Activated naive CD4-positive, alpha-beta T cell treated with anti-CD3 and anti-CD28 coated beads, Interleukin-2, amount 10 ng/mL, durations not matched to agents 7 days and 5 days (primary cell): ENCODE measurements at regions not wholly inside any gene's neighbourhood (a gene's known extent, or its start where the extent isn't known, plus 50 kb on each side); places are given as distances from the start of the nearest gene placed in this dataset.

ENCODE experiments used
- CTCF ChIA-PET: fragments of 350-600 bp; sonication (Branson Sonifier 250); formaldehyde crosslinking; loops from one replicate; lab custom pipeline; 2021; ENCODE audit warnings: antibody characterized with exemption; lab: Charles Lee
- DNase-seq: peaks from one replicate; pipeline ENCODE4 v3.0.0-alpha.2; 2020
- H3K27ac Mint-ChIP-seq: one replicate; pipeline ENCODE4 v1.8.0; 2021; ENCODE audit warnings: mild to moderate bottlenecking, moderate library complexity, mixed read lengths
- H3K27me3 Mint-ChIP-seq: one replicate; pipeline ENCODE4 v1.8.0; 2021; ENCODE audit warnings: mild to moderate bottlenecking, mixed read lengths
- H3K36me3 Mint-ChIP-seq: one replicate; pipeline ENCODE4 v1.8.0; 2021; ENCODE audit warnings: mixed read lengths
- H3K4me1 Mint-ChIP-seq: one replicate; pipeline ENCODE4 v1.8.0; 2021; ENCODE audit warnings: mixed read lengths
- H3K4me3 Mint-ChIP-seq: one replicate; pipeline ENCODE4 v1.8.0; 2021; ENCODE audit warnings: mild to moderate bottlenecking, moderate library complexity, mixed read lengths
- H3K9me3 Mint-ChIP-seq: one replicate; pipeline ENCODE4 v1.8.0; 2021; ENCODE audit warnings: mixed read lengths

- no peak overlapping the region for H3K4me3 Mint-ChIP-seq
- no peak overlapping the region for H3K27ac Mint-ChIP-seq
- DNase-seq, result no peak
- CTCF ChIA-PET, result no interaction called here
- no peaks in the 10 kb centered on the region for H3K27me3 Mint-ChIP-seq
- H3K9me3 Mint-ChIP-seq, result peaks cover 10% of the 10 kb centered on the region
- H3K4me1 Mint-ChIP-seq, result no peaks in the 10 kb centered on the region
- no peaks in the 10 kb centered on the region for H3K36me3 Mint-ChIP-seq
Observed at GRCh38 chr4:187332141-187332540, 608.5 kb upstream of the FAT1 start.

GRCh38 chr4:187333151-187333550, 609.5 kb upstream of the FAT1 start:
- Mint-ChIP-seq H3K27me3 (no peaks in the 10 kb centered on the region), H3K4me1 (no peaks in the 10 kb centered on the region), H3K27ac (no peak overlapping the region), H3K9me3 (peaks cover 10% of the 10 kb centered on the region), H3K36me3 (no peaks in the 10 kb centered on the region), H3K4me3 (no peak overlapping the region)
- CTCF ChIA-PET, result no interaction called here
- no peak for DNase-seq

DNA sequence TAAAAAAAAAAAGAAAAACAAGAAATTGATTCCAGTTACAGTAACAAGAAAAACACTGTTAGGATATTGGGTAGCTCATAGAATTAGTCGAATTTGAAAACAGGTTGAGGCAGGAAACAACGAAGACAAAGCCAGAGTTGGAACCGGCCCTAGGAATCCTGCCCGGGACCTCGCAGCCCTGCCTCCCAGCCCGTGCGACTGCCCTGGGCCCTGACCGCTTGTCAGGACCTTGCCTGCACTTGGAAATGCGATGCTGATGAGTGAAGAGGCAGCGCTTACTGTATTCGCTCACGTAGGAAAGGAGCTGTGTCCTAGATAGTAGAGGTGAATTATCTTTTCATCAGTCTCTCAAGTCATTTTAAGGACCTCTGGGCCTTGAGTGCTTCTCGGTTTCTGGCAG, 611.7 kb upstream of the FAT1 start:
- Mint-ChIP-seq H3K4me3 (no peak overlapping the region), H3K36me3 (no peaks in the 10 kb centered on the region), H3K9me3 (peaks cover 11% of the 10 kb centered on the region), H3K27ac (no peak overlapping the region), H3K4me1 (no peaks in the 10 kb centered on the region), H3K27me3 (no peaks in the 10 kb centered on the region)
- CTCF ChIA-PET, result no interaction called here
- no peak for DNase-seq

GRCh38 chr4:187354740-187355139, 631.1 kb upstream of the FAT1 start:
- DNase-seq, result no peak
- Mint-ChIP-seq H3K27me3 (no peaks in the 10 kb centered on the region), H3K4me3 (no peak overlapping the region), H3K27ac (no peak overlapping the region), H3K4me1 (no peaks in the 10 kb centered on the region), H3K36me3 (no peaks in the 10 kb centered on the region), H3K9me3 (peaks cover 9% of the 10 kb centered on the region)
- CTCF ChIA-PET, result no interaction called here

- no peaks in the 10 kb centered on the region for H3K27me3 Mint-ChIP-seq
- H3K4me1 Mint-ChIP-seq, result no peaks in the 10 kb centered on the region
- no peak overlapping the region for H3K27ac Mint-ChIP-seq
- CTCF ChIA-PET, result no interaction called here
- H3K4me3 Mint-ChIP-seq, result no peak overlapping the region
- peaks cover 9% of the 10 kb centered on the region for H3K9me3 Mint-ChIP-seq
- DNase-seq, result no peak
- no peaks in the 10 kb centered on the region for H3K36me3 Mint-ChIP-seq
Observed at GRCh38 chr4:187357045-187357643, 633.5 kb upstream of the FAT1 start.

DNA sequence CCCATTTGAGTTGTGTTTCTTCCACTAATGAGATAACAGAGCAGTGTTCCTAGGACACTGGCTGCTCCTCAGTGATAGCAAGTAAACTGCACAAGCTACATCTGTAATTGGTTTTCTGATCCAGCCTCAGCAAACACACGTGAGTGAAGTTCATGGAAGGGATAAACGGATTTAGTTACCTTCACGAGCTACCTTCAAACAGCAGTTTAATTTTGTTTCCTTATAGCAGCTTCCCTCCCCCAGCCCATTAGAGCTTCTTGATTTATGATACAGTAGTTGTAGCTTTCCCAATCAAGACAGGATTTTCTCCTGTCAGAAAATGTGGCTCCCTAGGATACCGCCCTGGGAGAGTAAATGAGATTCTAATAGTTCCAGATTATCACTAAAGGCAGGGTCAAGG, 634.2 kb upstream of the FAT1 start:
- Mint-ChIP-seq H3K4me3 (no peak overlapping the region), H3K36me3 (no peaks in the 10 kb centered on the region), H3K4me1 (no peaks in the 10 kb centered on the region), H3K9me3 (peaks cover 9% of the 10 kb centered on the region), H3K27me3 (no peaks in the 10 kb centered on the region), H3K27ac (no peak overlapping the region)
- CTCF ChIA-PET, result no interaction called here
- DNase-seq, result no peak

- no peak for DNase-seq
- Mint-ChIP-seq H3K9me3 (peaks cover 5% of the 10 kb centered on the region), H3K27me3 (no peaks in the 10 kb centered on the region), H3K36me3 (no peaks in the 10 kb centered on the region), H3K27ac (no peak overlapping the region), H3K4me1 (no peaks in the 10 kb centered on the region), H3K4me3 (no peak overlapping the region)
- CTCF ChIA-PET, result no interaction called here
Observed at GRCh38 chr4:187362937-187363857, 632.4 kb upstream of the ZFP42 start.

- no peak overlapping the region for H3K4me3 Mint-ChIP-seq
- CTCF ChIA-PET, result no interaction called here
- no peak for DNase-seq
- H3K9me3 Mint-ChIP-seq, result peaks cover 9% of the 10 kb centered on the region
- H3K27ac Mint-ChIP-seq, result no peak overlapping the region
- no peaks in the 10 kb centered on the region for H3K4me1 Mint-ChIP-seq
- no peaks in the 10 kb centered on the region for H3K27me3 Mint-ChIP-seq
- no peaks in the 10 kb centered on the region for H3K36me3 Mint-ChIP-seq
Observed at GRCh38 chr4:187364401-187364800, 631.2 kb upstream of the ZFP42 start.

- Mint-ChIP-seq H3K27me3 (no peaks in the 10 kb centered on the region), H3K9me3 (peaks cover 9% of the 10 kb centered on the region), H3K36me3 (no peaks in the 10 kb centered on the region), H3K4me1 (no peaks in the 10 kb centered on the region), H3K27ac (no peak overlapping the region), H3K4me3 (no peak overlapping the region)
- no peak for DNase-seq
- CTCF ChIA-PET, result no interaction called here
Observed at GRCh38 chr4:187364851-187365250, 630.7 kb upstream of the ZFP42 start.

GRCh38 chr4:187366530-187366929, 629.0 kb upstream of the ZFP42 start:
- no peaks in the 10 kb centered on the region for H3K36me3 Mint-ChIP-seq
- no peak overlapping the region for H3K4me3 Mint-ChIP-seq
- DNase-seq, result no peak
- CTCF ChIA-PET, result no interaction called here
- peaks cover 9% of the 10 kb centered on the region for H3K9me3 Mint-ChIP-seq
- H3K27me3 Mint-ChIP-seq, result no peaks in the 10 kb centered on the region
- H3K4me1 Mint-ChIP-seq, result no peaks in the 10 kb centered on the region
- H3K27ac Mint-ChIP-seq, result no peak overlapping the region

- Mint-ChIP-seq H3K27ac (no peak overlapping the region), H3K9me3 (peaks cover 5% of the 10 kb centered on the region), H3K36me3 (no peaks in the 10 kb centered on the region), H3K4me3 (no peak overlapping the region), H3K4me1 (no peaks in the 10 kb centered on the region), H3K27me3 (no peaks in the 10 kb centered on the region)
- CTCF ChIA-PET, result no interaction called here
- no peak for DNase-seq
Observed at GRCh38 chr4:187370918-187371317, 624.7 kb upstream of the ZFP42 start.

DNA sequence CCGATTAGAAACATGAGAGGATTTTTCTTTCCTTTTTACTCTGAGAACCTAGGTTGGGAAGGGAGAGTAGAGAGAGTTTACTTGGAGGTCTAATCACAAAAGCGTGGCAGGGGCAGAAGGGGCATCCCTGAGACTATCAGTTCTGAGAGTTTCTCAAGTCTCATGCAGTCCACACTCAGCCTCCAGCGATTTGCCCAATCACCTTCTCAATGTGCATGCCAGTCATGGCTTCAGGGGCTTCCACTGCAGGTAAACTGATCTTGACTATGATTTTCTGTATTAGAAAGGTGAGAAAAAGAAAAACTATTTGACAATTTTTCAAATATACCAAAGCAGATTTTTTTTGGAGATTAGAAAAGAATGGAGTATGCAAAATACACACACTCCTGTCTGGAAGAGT, 617.1 kb upstream of the ZFP42 start:
- no peak for DNase-seq
- H3K4me3 Mint-ChIP-seq, result no peak overlapping the region
- peaks cover 12% of the 10 kb centered on the region for H3K9me3 Mint-ChIP-seq
- H3K36me3 Mint-ChIP-seq, result no peaks in the 10 kb centered on the region
- CTCF ChIA-PET, result no interaction called here
- H3K27ac Mint-ChIP-seq, result no peak overlapping the region
- no peaks in the 10 kb centered on the region for H3K4me1 Mint-ChIP-seq
- H3K27me3 Mint-ChIP-seq, result no peaks in the 10 kb centered on the region

DNA sequence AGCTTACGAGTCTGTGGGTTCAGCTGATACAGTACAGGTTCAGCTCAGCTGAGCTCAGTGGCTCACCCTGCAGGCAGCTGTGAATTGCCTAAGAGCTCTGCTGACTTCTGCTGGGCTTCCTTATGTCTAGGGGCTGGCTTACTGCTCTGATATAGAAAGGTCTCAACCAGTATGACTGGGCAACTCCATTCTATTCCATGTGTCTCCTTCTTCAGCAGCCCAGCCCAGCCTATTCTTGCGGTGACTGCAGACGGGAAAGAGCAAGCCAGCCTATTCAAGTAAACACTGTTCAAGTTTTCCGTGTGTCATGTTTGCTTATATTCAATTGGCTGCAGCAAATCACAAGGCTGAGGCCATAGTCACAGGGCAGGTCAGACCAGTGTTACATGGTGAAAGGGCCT, 615.4 kb upstream of the ZFP42 start:
- CTCF ChIA-PET, result no interaction called here
- Mint-ChIP-seq H3K4me3 (no peak overlapping the region), H3K27ac (no peak overlapping the region), H3K9me3 (peaks cover 12% of the 10 kb centered on the region), H3K36me3 (no peaks in the 10 kb centered on the region), H3K27me3 (no peaks in the 10 kb centered on the region), H3K4me1 (no peaks in the 10 kb centered on the region)
- DNase-seq, result no peak

DNA sequence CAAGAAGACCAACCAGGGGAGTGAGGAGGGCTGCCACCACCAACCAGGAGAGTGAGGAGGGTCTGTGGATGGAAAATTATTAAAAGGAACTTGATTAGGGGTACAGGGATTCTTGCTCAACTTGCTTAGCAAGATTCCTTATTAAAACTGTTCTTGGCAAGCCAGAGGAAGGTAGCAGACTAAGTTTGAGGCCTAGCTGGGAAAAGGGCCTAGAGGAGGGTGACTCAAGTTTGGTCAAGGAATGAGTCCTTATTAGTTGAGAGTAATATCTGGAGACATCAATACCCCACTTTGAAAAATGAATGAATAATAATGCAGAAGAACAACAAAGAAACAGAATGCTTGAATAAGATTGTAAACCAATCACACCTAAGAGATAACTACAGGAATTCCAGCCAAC, 612.4 kb upstream of the ZFP42 start:
- CTCF ChIA-PET, result no interaction called here

GRCh38 chr4:187387739-187388138, 607.8 kb upstream of the ZFP42 start:
- H3K36me3 Mint-ChIP-seq, result no peaks in the 10 kb centered on the region
- H3K9me3 Mint-ChIP-seq, result peaks cover 11% of the 10 kb centered on the region
- no peak for DNase-seq
- H3K4me1 Mint-ChIP-seq, result no peaks in the 10 kb centered on the region
- CTCF ChIA-PET, result no interaction called here
- H3K4me3 Mint-ChIP-seq, result no peak overlapping the region
- H3K27me3 Mint-ChIP-seq, result no peaks in the 10 kb centered on the region
- H3K27ac Mint-ChIP-seq, result no peak overlapping the region

More for the DNA sequence above, 612.4 kb upstream of the ZFP42 start:
- no peaks in the 10 kb centered on the region for H3K27me3 Mint-ChIP-seq
- H3K36me3 Mint-ChIP-seq, result no peaks in the 10 kb centered on the region
- H3K4me1 Mint-ChIP-seq, result no peaks in the 10 kb centered on the region
- DNase-seq, result no peak
- H3K4me3 Mint-ChIP-seq, result no peak overlapping the region
- H3K27ac Mint-ChIP-seq, result no peak overlapping the region
- H3K9me3 Mint-ChIP-seq, result peaks cover 15% of the 10 kb centered on the region
